Tibial artery (tissue), 4 donors: ENCODE measurements at regions not wholly inside any gene's neighbourhood (a gene's known extent, or its start where the extent isn't known, plus 50 kb on each side); places are given as distances from the start of the nearest gene placed in this dataset.

Source experiments
- DNase-seq, 2 donors: peaks; one replicate each; pipeline ENCODE4 v3.0.0-alpha.2; 2019
- H3K27ac ChIP-seq, 2 donors: fragments of 200-600 bp; sonication (generic) in 1 of 2; 1 replicate in 1 of 2; 2 replicates in 1 of 2; pipeline ENCODE4 v1.5.1; 2018 to 2019; ENCODE audit warnings: mild to moderate bottlenecking in 1 of 2
- H3K27me3 ChIP-seq, 2 donors: fragments of 200-600 bp; sonication (generic) in 1 of 2; one replicate each; pipeline versions ENCODE4 v1.5.1 to v1.6.0; 2016 to 2019
- H3K36me3 ChIP-seq, 3 donors: fragments of 200-600 bp; sonication (generic) in 2 of 3; one replicate each; pipeline ENCODE4 v1.5.1; 2016 to 2019; ENCODE audit warnings: mild to moderate bottlenecking in 2 of 3
- H3K4me1 ChIP-seq, 4 donors: fragments of 200-600 bp; sonication (generic) in 2 of 4; 1 replicate in 3 of 4; 2 replicates in 1 of 4; pipeline ENCODE4 v1.5.1; 2016 to 2019
- H3K4me3 ChIP-seq, 2 donors: fragments of 200-600 bp; sonication (generic) in 1 of 2; 1 replicate in 1 of 2; 2 replicates in 1 of 2; pipeline ENCODE4 v1.5.1; 2018 to 2019; ENCODE audit warnings: mild to moderate bottlenecking in 2 of 2
- H3K9me3 ChIP-seq, 3 donors: fragments of 200-600 bp; sonication (generic) in 1 of 3; one replicate each; pipeline ENCODE4 v1.5.1; 2016 to 2019
- intact Hi-C: fragments of 100-400 bp; cut with DNase I; formaldehyde crosslinking; loops from one replicate; pipeline ENCODE4 v1.15.0; 2023; ENCODE audit warnings: low total_unique reads
- TF ChIP-seq, protein P1 (sequence below), 2 experiments: fragments of 200-600 bp in 1 of 2; fragments of 450-650 bp in 1 of 2; IDR thresholded peaks; one replicate each; pipeline ENCODE4 v1.5.1; 2017 to 2019; ENCODE audit warnings: antibody characterized with exemption in 2 of 2, mild to moderate bottlenecking in 1 of 2, moderate library complexity in 1 of 2

DNA sequence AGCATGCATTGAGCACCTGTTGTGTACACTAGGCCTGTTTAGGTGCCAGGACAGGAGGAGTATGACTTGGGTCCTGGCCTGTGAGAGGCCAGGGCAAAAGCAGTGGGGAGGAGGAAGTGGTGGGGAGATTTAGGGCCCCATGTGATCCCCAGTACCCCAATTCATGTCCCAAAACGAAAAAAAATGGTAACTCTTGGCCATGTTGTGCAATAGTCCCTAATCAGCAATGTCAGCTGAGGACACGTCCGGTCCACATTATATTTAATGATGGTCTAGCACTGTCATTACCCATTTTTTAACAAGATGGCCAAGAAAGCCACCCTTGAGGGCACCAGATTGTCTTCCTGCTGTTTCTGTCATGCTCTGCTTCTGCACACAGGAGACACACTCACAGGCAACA is 142.0 kb upstream of the RET start:
- no peak for DNase-seq
- Histone ChIP-seq H3K27me3 (peaks cover 0 to 49% of the 10 kb centered on the region in 2 donors), H3K36me3 (no peaks in the 10 kb centered on the region), H3K27ac (no peak overlapping the region), H3K4me3 (no peak overlapping the region), H3K9me3 (no peaks in the 10 kb centered on the region), H3K4me1 (peaks cover 0 to 14% (median 6%) of the 10 kb centered on the region in 4 donors)
- TF ChIP-seq, protein P1, sequence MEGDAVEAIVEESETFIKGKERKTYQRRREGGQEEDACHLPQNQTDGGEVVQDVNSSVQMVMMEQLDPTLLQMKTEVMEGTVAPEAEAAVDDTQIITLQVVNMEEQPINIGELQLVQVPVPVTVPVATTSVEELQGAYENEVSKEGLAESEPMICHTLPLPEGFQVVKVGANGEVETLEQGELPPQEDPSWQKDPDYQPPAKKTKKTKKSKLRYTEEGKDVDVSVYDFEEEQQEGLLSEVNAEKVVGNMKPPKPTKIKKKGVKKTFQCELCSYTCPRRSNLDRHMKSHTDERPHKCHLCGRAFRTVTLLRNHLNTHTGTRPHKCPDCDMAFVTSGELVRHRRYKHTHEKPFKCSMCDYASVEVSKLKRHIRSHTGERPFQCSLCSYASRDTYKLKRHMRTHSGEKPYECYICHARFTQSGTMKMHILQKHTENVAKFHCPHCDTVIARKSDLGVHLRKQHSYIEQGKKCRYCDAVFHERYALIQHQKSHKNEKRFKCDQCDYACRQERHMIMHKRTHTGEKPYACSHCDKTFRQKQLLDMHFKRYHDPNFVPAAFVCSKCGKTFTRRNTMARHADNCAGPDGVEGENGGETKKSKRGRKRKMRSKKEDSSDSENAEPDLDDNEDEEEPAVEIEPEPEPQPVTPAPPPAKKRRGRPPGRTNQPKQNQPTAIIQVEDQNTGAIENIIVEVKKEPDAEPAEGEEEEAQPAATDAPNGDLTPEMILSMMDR (IDR thresholded peaks at IDR 0.05) = no peak
- intact Hi-C loops = no loop called here

DNA sequence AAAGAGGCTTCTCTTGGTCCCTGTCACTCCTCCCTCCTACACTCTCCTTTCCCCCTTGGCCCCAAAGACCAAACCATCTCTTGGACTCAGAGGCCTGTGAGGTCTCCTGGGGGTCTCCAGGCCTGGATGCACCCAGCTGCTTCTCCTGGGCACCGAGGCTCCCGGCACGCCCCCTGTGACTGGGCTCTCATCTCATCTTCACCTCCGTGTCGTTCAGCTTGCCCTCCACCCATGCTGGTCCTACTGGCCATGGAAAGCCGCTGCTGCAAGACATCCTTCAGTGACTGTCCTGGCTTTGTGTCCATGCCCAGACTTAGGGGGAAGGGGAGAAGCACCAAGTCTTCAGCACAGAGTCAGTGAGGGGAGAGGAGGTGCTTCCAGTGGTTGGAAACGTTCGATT is 141.4 kb upstream of the RET start:
- no peak for DNase-seq
- H3K27me3 ChIP-seq = peaks cover 0 to 49% of the 10 kb centered on the region in 2 donors
- intact Hi-C loops = no loop called here

DNA sequence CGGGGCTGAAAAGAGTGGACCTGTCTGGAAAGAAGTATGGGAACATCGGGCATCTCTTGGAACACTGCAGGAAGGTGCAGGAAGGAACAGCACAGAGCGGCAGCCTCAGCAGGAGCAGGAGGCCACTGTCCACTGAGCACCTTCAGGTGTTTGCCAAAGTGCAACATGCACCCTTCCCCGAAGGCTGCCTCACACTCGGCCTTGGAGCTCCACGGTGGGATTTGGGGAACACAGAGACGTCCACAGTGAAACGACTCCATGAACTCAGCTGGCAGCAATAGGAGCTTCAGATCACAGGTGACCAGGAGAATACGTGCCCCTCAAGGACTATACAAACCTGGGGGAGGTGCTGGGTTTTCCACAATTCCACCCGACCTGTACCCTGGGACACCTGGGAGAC is 140.3 kb upstream of the RET start:
- intact Hi-C loops = no loop called here
- no peak for DNase-seq
- H3K27ac ChIP-seq = no peak overlapping the region
- H3K9me3 ChIP-seq = no peaks in the 10 kb centered on the region
- H3K36me3 ChIP-seq = no peaks in the 10 kb centered on the region
- TF ChIP-seq, protein P1 (IDR thresholded peaks at IDR 0.05) = no peak
- no peak overlapping the region for H3K4me3 ChIP-seq
- H3K4me1 ChIP-seq = peaks cover 0 to 14% (median 6%) of the 10 kb centered on the region in 4 donors
- H3K27me3 ChIP-seq = peaks cover 0 to 42% of the 10 kb centered on the region in 2 donors

More for the DNA sequence above, 141.4 kb upstream of the RET start:
- Histone ChIP-seq H3K9me3 (no peaks in the 10 kb centered on the region), H3K4me3 (no peak overlapping the region), H3K4me1 (peaks cover 0 to 14% (median 6%) of the 10 kb centered on the region in 4 donors), H3K36me3 (no peaks in the 10 kb centered on the region), H3K27ac (no peak overlapping the region)
- TF ChIP-seq, protein P1 (IDR thresholded peaks at IDR 0.05) = no peak

DNA sequence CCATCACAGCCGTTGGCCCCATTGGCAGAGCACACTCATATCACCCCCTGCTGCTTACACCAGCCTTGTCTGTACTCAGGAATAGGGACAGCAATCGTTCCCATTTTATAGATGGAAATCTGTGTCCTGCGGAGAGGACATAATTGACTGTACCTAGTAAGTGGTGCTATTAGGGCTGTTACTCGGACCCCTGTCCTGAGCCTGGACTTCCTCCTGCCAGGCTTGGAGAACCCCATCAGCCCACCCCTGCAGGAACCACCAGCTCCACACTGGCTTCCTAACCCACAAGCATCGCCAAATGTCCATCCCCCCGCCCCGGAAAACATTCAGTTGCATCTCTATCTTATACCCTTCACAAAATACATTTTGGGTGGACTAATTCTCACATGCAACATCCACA is 139.8 kb upstream of the RET start:
- no peaks in the 10 kb centered on the region for H3K9me3 ChIP-seq
- intact Hi-C loops = no loop called here
- H3K27me3 ChIP-seq = peaks cover 0 to 37% of the 10 kb centered on the region in 2 donors
- H3K4me3 ChIP-seq = no peak overlapping the region
- no peak for DNase-seq
- peaks cover 0 to 14% (median 6%) of the 10 kb centered on the region in 4 donors for H3K4me1 ChIP-seq
- TF ChIP-seq, protein P1 (IDR thresholded peaks at IDR 0.05) = no peak
- no peak overlapping the region for H3K27ac ChIP-seq
- H3K36me3 ChIP-seq = no peaks in the 10 kb centered on the region

DNA sequence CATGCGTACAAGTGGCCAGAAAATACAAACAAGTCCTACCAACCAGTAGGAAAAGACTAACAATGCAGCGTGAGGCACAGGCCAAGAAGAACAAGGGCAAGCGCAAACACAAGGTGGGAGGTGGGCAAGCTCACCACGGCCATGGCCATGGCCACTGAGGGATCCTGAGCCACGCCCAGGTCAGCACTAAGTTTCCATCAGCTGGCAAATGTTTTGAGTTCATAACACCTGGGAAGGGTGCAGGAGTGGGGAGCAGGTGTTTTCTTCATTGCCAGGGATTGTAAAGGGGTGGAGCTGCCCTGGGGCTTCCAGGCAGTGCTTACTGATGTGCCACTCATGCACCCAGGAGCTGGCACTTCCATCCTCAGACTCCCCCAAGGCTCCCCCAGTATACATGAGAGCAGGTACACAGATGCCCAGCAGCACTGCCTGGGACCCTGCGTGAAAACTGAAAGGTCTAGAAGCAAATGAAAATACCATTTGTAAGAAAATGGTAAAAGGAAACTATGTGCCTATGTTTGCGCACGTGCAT is 139.2 kb upstream of the RET start:
- intact Hi-C loops = no loop called here
- DNase-seq = no peak
- no peak overlapping the region for H3K4me3 ChIP-seq
- H3K27ac ChIP-seq = no peak overlapping the region
- peaks cover 0 to 12% (median 6%) of the 10 kb centered on the region in 4 donors for H3K4me1 ChIP-seq
- TF ChIP-seq, protein P1 (IDR thresholded peaks at IDR 0.05) = no peak
- H3K27me3 ChIP-seq = peaks cover 0 to 30% of the 10 kb centered on the region in 2 donors
- no peaks in the 10 kb centered on the region for H3K9me3 ChIP-seq
- H3K36me3 ChIP-seq = no peaks in the 10 kb centered on the region

DNA sequence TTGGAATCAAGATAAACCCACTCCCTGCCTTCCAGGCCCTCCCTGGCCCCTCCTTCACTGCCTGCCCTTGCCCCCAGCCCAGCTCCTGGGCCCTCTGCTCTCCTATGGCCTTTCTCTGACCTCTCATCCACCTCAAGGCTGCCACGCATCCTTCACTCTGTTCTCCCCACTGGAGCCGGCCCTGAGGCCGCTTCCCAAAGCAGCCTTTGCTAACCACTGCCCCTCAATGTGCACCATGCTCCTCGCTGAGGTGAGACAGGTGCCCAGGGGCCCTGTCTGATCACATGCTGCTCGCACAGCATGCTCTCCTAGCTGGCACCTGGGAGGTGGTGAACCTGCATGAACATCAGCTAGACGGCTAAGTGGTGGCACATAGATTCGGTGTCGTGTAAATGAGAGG is 138.5 kb upstream of the RET start:
- TF ChIP-seq, protein P1 (IDR thresholded peaks at IDR 0.05) = no peak
- H3K36me3 ChIP-seq = no peaks in the 10 kb centered on the region
- no peaks in the 10 kb centered on the region for H3K9me3 ChIP-seq
- H3K4me1 ChIP-seq = peaks cover 0 to 6% (median 2%) of the 10 kb centered on the region in 4 donors
- peaks cover 0 to 24% of the 10 kb centered on the region in 2 donors for H3K27me3 ChIP-seq
- H3K4me3 ChIP-seq = no peak overlapping the region
- H3K27ac ChIP-seq = no peak overlapping the region
- intact Hi-C loops = no loop called here
- no peak for DNase-seq
